ENCODE measurements at regions not wholly inside any gene's neighbourhood (a gene's known extent, or its start where the extent isn't known, plus 50 kb on each side); places are given as distances from the start of the nearest gene placed in this dataset.

DNA sequence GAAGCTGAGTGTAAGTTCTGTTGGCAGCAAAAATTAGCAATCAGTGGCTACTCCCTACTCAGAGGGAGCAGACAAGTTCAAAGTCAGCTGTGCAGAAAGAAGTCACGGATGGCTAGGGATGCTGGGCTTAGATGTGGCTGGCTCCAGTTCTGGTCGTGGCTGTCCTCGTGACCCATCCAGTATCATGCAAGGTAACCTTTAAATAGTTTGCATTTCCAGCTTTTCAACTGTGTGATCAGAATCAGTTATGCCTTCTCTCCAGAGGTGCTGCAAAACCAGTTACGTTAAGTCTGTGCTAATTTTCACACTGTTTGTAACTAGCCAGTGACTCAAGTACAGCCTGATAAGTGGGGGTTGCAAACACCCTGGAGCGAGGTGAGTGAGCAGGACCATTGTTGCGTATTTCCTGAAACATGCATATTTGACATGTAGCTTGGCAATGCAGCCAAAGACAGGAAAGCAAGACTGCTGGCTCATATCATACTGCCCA, 302.4 kb downstream of the ATPSCKMT start:
- intact Hi-C loops (cut with micrococcal nuclease): no loop called here
- ChIA-PET POLR2A (interaction anchor here (1.3 kb wide), 1 partner anchor 22 kb away, joined by 4 read pairs; no protein-coding TSS in a partner anchor), CTCF (interaction anchor here (0.7 kb wide), 1 partner anchor 537 kb away, joined by 3 read pairs; no protein-coding TSS in a partner anchor)
- no peak overlapping the region for H3K4me3 Mint-ChIP-seq (ENCODE audit: unreplicated experiment)
- TF ChIP-seq, protein P1, sequence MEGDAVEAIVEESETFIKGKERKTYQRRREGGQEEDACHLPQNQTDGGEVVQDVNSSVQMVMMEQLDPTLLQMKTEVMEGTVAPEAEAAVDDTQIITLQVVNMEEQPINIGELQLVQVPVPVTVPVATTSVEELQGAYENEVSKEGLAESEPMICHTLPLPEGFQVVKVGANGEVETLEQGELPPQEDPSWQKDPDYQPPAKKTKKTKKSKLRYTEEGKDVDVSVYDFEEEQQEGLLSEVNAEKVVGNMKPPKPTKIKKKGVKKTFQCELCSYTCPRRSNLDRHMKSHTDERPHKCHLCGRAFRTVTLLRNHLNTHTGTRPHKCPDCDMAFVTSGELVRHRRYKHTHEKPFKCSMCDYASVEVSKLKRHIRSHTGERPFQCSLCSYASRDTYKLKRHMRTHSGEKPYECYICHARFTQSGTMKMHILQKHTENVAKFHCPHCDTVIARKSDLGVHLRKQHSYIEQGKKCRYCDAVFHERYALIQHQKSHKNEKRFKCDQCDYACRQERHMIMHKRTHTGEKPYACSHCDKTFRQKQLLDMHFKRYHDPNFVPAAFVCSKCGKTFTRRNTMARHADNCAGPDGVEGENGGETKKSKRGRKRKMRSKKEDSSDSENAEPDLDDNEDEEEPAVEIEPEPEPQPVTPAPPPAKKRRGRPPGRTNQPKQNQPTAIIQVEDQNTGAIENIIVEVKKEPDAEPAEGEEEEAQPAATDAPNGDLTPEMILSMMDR (IDR thresholded peaks at IDR 0.05; ENCODE audit: unreplicated experiment): no peak
- no peak overlapping the region for H3K27ac Mint-ChIP-seq (ENCODE audit: low read depth, unreplicated experiment)
- H3K36me3 Mint-ChIP-seq (ENCODE audit: insufficient read depth, unreplicated experiment): no peaks in the 10 kb centered on the region
- H3K27me3 Mint-ChIP-seq (ENCODE audit: insufficient read depth, unreplicated experiment): no peaks in the 10 kb centered on the region
- no peaks in the 10 kb centered on the region for H3K9me3 Mint-ChIP-seq (ENCODE audit: unreplicated experiment)
- H3K4me1 Mint-ChIP-seq (ENCODE audit: insufficient read depth, unreplicated experiment): no peaks in the 10 kb centered on the region
- DNase-seq (ENCODE audit: unreplicated experiment): peak; percentile 81
- BruUV-seq (replicated peaks): no TSS peak

GRCh38 chr5:9932770-9933169, 302.6 kb upstream of the TAS2R1 start:
- H3K27me3 Mint-ChIP-seq (ENCODE audit: insufficient read depth, unreplicated experiment): no peaks in the 10 kb centered on the region
- BruUV-seq (replicated peaks): no TSS peak
- POLR2A ChIA-PET: no interaction called here
- H3K36me3 Mint-ChIP-seq (ENCODE audit: insufficient read depth, unreplicated experiment): no peaks in the 10 kb centered on the region
- H3K9me3 Mint-ChIP-seq (ENCODE audit: unreplicated experiment): peaks cover 7% of the 10 kb centered on the region
- no peak overlapping the region for H3K27ac Mint-ChIP-seq (ENCODE audit: low read depth, unreplicated experiment)
- peak; percentile 54 for DNase-seq (ENCODE audit: unreplicated experiment)
- intact Hi-C loops (cut with micrococcal nuclease): no loop called here
- no peak overlapping the region for H3K4me3 Mint-ChIP-seq (ENCODE audit: unreplicated experiment)
- CTCF ChIA-PET: interaction anchor here (0.6 to 1.2 kb wide), 3 partner anchors 61 to 254 kb away, joined by 3 to 6 read pairs (median 4); no protein-coding TSS in a partner anchor
- peaks cover 7% of the 10 kb centered on the region for H3K4me1 Mint-ChIP-seq (ENCODE audit: insufficient read depth, unreplicated experiment)
- TF ChIP-seq, protein P1 (IDR thresholded peaks at IDR 0.05; ENCODE audit: unreplicated experiment): no peak

- Mint-ChIP-seq H3K27me3 (ENCODE audit: insufficient read depth, unreplicated experiment) (no peaks in the 10 kb centered on the region), H3K4me1 (ENCODE audit: insufficient read depth, unreplicated experiment) (peaks cover 14% of the 10 kb centered on the region), H3K9me3 (ENCODE audit: unreplicated experiment) (peaks cover 7% of the 10 kb centered on the region), H3K27ac (ENCODE audit: low read depth, unreplicated experiment) (no peak overlapping the region), H3K36me3 (ENCODE audit: insufficient read depth, unreplicated experiment) (no peaks in the 10 kb centered on the region), H3K4me3 (ENCODE audit: unreplicated experiment) (no peak overlapping the region)
- TF ChIP-seq, protein P1 (IDR thresholded peaks at IDR 0.05; ENCODE audit: unreplicated experiment): no peak
- DNase-seq (ENCODE audit: unreplicated experiment): no peak
- no TSS peak for BruUV-seq (replicated peaks)
- ChIA-PET POLR2A (no interaction called here), CTCF (no interaction called here)
- intact Hi-C loops (cut with micrococcal nuclease): no loop called here
Measured at GRCh38 chr5:9930156-9930555, 300.0 kb upstream of the TAS2R1 start.

GRCh38 chr5:9928326-9928725, 298.2 kb upstream of the TAS2R1 start:
- CTCF ChIA-PET: interaction anchor here (0.6 kb wide), 1 partner anchor 27 kb away, joined by 3 read pairs; no protein-coding TSS in a partner anchor
- DNase-seq (ENCODE audit: unreplicated experiment): no peak
- POLR2A ChIA-PET: no interaction called here
- H3K27me3 Mint-ChIP-seq (ENCODE audit: insufficient read depth, unreplicated experiment): no peaks in the 10 kb centered on the region
- no peak overlapping the region for H3K4me3 Mint-ChIP-seq (ENCODE audit: unreplicated experiment)
- no peaks in the 10 kb centered on the region for H3K36me3 Mint-ChIP-seq (ENCODE audit: insufficient read depth, unreplicated experiment)
- H3K9me3 Mint-ChIP-seq (ENCODE audit: unreplicated experiment): peaks cover 7% of the 10 kb centered on the region
- no TSS peak for BruUV-seq (replicated peaks)
- TF ChIP-seq, protein P1 (IDR thresholded peaks at IDR 0.05; ENCODE audit: unreplicated experiment): no peak
- intact Hi-C loops (cut with micrococcal nuclease): no loop called here
- H3K27ac Mint-ChIP-seq (ENCODE audit: low read depth, unreplicated experiment): peak overlapping the region; percentile 13
- peaks cover 26% of the 10 kb centered on the region for H3K4me1 Mint-ChIP-seq (ENCODE audit: insufficient read depth, unreplicated experiment)

All from MCF 10A (cell line).